ENCODE measurements at regions not wholly inside any gene's neighbourhood (a gene's known extent, or its start where the extent isn't known, plus 50 kb on each side); places are given as distances from the start of the nearest gene placed in this dataset.
"Not testable (repeated sequence)": the region's sequence is repeated elsewhere in the genome, so short reads cannot be mapped to it uniquely, and the experiment has no call there.

DNA sequence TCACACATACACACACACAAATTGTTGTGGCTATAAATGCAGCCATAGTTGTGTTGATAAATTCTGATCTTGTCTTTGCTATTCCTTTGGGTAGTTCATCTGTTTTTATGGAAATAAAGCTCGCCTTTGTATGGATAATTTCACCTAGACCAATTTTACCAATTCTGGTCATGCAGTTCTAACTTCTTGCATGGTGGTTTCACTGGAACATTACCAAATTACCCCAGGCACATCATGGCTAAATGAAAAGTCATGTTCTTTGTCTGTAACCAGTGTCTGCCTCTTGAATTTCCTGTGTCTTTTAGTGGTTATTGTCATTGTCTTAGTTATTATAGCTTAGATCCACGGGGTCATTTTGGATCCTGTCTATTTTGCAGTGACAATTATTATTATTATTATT, 50.3 kb upstream of the TMC1 start:
- no peak for DNase-seq
- no peak for ATAC-seq

DNA sequence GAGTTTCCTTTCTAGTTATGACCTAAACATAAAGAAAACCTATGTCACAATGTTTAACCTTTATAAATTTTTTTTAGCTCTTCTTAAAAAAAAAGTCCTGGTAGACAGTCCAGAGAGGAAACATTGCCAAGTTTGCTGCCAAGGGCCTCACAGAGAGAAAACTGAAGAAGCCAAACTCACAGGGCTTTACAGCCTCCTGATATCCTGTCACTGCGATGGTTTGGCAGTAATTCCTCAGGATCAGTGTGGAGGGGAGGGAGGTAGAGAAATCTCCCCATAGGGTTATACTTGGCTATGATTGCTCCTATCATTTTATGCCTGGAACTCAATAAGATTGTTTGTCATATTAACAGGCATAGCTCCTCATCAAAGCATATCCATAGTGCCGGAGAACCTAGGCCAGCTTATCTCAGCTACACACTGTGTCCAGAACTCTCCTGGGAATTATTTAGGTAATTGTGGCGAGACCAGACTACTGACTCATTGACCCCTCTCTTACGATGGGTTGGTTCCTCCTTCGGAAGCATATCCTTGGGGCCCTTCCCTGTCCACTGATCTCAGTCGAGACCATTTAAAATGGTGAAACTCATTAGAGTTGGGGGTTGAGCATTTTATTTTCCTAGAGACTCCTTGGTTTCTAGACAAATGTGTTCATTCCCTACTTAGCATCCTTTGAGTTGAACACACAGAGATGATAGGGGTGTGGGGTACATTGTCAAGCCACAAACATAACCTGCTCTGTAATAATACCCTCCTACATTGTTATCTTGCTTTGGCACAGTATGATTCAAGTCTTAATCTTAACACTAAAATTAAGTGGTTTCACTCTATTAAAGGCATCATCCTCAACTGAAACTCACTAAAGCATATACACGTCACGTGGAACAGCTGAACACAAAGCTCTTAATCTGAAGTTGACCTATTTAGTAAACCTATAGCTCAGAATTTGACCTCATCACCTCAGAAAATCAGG, 53.4 kb upstream of the TMC1 start:
- ATAC-seq (no peak), DNase-seq (no peak)

DNA sequence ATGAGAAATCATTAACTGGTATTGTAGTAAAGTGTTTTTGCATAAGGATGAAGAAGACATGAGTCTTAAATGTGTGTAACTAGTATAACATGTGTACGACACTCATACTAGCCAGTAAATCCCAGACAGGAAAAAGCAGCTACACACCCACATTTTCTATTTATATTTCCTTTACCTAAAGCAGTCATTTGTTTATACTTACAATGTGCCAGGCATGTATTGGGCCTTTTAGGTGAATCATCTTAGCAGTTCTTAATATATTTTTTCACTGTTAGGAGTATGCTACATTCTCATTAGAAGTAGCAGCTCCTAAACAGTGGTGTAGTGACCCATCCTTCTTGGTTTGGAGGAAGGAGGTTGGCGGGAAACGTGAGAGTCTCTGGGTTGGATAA, 55.8 kb upstream of the TMC1 start:
- ATAC-seq (no peak), DNase-seq (no peak)

- ATAC-seq (no peak), DNase-seq (no peak)
Observed at GRCh38 chr9:72464857-72465592, 56.4 kb upstream of the TMC1 start.

- ATAC-seq, result no peak
- DNase-seq, result no peak
Observed at GRCh38 chr9:72462340-72462739, 59.1 kb upstream of the TMC1 start.

DNA sequence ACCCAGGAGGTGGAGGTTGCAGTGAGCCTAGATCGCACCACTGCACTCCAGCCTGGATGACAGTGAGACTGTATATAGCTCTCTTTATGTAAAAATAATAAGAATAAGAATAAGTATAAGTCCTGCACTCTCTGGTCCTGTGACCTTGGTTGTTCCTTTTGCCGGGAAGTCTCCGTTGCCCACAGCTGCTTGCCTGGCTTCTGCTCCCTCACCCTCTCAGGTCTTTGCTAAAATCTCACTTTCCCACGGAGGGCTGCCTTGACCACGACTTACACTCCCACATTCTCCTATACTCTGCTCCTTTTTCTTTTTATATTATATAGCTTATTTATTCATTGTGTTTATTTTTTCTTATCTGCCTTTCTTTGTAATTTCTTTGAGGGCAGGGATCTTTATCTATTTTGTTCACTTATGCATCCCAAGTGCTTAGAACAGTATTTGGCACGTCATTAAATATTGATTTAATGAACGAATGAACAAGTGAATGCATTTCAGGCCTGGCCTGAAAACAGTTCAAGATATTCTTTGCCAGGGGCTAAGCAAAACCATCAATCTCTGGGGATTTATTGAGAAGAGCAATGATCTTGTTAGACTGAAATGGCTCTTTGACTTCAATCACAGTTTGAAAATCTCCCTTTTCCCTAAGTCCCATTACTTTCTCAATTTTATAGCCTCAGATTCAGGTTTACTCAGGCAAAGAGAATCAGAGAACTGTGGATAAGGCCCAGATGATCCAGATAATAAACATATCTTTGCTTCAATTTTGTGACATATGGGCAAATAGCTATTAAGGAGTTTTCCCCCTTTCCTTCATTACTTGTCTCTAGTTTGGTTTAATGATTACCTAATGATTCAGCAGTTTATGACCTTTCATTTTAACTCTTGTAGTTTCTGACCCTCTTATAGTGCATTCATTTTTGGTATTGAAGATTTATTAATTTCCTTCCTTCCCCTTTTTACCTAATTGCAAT, 60.8 kb upstream of the TMC1 start:
- DNase-seq (no peak), ATAC-seq (no peak)

- ATAC-seq, result no peak
- no peak for DNase-seq
Observed at GRCh38 chr9:72459308-72459707, 62.1 kb upstream of the TMC1 start.

GRCh38 chr9:72458153-72458552, 63.3 kb upstream of the TMC1 start:
- DNase-seq (no peak), ATAC-seq (no peak)

DNA sequence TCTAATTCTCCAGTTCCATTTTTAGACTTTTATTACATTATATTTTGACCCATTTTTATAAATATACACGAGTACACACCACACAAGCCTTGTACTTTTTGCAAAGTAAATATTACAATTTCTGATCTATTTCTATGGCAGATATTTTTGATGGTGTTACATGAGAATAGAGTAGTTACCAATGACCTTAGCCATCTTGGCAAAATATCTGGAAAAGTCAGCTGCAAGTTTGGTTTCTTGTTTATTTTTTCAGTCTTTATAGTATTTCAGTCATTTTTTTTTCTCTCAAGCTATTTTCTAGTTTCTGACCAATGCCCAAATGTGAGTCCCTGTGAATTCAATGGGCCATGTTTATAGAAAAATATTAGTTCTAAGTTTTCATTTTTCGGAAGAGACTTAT, 64.0 kb upstream of the TMC1 start:
- no peak for ATAC-seq

GRCh38 chr9:72454871-72455491, 66.4 kb upstream of the TMC1 start:
- DNase-seq (no peak), ATAC-seq (no peak)

More for the DNA sequence above, 64.0 kb upstream of the TMC1 start:
- no peak for DNase-seq

GRCh38 chr9:72453797-72454196, 67.6 kb upstream of the TMC1 start:
- ATAC-seq, result no peak

DNA sequence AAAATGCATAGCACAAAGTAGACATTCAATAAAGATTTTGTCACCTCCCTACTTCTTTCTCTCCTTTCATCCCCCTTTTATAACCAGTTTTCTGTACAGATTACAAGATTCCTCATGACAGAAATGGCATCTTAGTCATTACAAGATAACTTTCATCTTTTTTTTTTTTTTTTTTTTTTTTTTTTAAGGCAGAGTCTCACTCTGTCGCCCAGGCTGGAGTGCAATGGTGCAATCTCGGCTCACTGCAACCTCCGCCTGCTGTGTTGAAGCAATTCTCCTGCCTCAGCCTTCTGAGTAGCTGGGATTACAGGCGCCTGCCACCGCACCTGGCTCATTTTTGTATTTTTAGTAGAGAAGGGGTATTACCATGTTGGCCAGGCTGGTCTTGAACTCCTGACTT, 75.2 kb upstream of the TMC1 start:
- DNase-seq, ATAC-seq: not testable (repeated sequence)

More at GRCh38 chr9:72453797-72454196, 67.6 kb upstream of the TMC1 start:
- DNase-seq, result no peak

DNA sequence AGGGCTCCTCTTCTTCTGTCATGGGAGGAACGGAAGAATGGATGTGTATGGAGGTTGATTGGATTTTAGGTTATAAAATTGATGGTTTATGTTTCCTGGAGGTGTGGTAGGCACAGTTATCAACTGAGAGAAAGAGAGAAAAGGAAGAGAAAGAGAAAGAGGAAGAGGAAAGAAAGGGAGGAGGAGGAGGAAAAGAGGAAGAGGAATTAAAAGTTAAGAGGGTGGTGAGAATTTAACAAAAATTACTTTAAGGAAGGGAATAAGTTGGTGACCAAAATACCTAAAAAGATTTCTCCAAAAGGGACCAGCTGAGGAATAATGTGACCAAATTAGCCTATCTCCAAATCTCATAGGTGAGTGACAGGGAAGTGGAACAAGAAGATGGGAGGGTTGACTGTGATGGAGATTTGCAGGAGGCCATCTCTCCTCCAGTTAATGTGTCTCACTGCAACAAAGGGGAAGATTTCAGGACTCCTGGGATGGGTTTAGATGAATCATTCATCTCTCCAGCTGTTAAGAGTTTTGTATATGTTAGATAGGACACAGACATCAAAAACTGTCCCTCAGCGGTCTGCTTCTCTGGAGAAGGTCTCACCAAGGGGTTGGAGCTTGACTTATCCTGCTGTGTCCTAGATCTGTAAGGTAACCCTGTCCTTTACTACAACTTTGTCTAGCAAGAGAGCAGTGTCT, 76.0 kb upstream of the TMC1 start:
- ATAC-seq (no peak), DNase-seq (no peak)

- ATAC-seq (no peak), DNase-seq (no peak)
Observed at GRCh38 chr9:72444435-72444834, 77.0 kb upstream of the TMC1 start.

DNA sequence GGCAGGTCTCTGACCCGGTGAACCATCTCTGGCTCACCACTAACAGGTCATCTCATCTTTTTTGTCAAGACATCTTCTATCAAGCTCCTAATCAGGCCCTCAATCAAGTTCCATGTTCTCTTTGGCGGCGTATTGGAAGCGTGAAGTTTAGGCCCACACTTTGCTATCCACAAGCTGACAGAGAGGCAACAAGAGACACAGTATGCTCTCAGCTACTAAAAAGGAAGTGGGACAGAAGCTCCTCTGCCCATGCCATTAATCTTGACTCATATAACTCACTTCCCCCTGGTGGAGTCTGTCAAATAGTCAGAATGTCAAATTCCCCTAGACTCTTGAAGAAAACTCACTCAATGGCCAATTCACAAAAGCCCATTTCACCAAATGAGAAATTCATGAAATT, 77.6 kb upstream of the TMC1 start:
- DNase-seq, result peak; percentile 14
- peak; percentile 88 for ATAC-seq

DNA sequence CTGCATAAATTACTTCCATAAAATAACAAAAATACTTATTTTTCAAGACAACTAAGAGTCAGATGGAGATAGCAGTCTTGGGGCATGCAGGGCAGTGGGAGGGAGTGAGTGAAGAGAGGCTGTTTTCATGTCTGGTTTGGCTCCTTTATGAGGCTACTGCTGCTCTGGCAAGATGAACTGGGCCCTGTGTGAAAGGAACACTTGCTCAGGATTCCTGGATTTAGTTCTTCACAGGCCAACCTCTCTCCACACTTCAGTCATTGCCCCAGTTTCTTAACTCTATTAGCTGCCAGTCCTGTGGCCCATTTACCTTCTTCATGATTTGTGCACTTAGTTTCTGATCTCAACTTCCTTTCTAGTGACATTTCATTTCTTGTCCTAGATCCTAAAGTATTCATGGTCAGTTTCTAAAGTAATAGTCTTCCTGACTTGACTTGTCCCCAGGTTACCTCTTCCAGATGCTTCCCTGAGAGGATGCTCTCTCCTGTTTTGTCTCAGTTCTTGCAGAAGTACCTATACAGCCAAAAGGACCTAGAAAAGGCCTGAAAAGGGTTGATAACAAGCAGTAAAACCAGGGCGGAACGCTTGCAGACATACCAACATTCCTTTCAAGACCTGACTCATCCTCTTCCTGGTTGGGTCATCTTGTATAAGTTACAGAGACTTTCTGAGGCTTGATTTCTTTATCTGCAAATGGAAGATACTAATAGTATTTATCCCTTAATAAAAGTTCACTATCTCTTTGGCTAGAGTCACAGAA, 77.0 kb upstream of the ZFAND5 start:
- DNase-seq (no peak), ATAC-seq (no peak)

DNA sequence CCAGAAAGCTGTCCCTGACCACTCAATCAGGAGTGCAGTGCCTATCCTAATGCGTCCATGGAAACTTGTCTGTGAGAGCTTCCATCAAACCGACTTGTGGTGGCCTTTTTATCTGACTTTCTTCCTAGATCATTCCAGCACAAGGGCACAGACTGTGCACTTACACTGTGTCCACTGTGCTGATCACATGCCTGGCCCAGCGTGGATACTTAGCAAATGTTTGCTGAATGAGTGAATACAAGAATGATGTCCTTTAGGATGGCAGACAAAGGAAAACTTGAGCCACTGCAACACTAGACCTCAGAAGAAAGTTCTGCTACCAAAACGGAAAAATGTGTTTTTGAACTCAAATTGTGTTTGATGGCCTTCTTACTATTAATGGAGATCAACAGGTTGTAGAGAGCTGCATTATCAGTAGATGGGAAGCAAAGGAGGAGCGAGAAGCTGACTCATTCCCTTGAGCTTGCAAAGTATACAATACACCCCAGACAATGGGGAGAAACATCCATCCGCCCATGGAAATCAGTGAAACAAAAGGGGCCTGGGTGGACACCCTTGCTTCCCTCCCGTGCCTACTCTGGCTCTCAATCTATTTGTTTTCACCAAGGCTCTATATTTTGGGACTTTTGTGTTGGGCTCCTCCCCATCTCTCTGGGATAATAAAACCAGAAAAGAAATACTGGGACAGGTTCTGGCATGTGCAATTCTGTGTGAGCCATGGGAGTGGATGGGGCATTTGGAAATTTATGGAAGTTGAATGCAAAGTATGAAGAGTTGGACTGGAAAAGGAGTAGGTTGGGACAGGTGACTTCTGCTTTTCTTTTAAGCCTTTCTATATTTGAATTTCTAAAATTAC, 76.2 kb upstream of the ZFAND5 start:
- ATAC-seq, result no peak
- no peak for DNase-seq

- DNase-seq (no peak), ATAC-seq (no peak)
Observed at GRCh38 chr9:72440378-72440777, 75.4 kb upstream of the ZFAND5 start.

- not testable (repeated sequence) for ATAC-seq, DNase-seq
Observed at GRCh38 chr9:72433616-72434267, 68.7 kb upstream of the ZFAND5 start.

Measured in stimulated activated naive CD8-positive, alpha-beta T cell treated with anti-CD3 and anti-CD28 coated beads, Interleukin-15, Interleukin-2, amounts not matched to agents 100 U/mL and 50 U/mL, for 24 hours (primary cell).